Tibial nerve (tissue), 4 donors: ENCODE measurements at regions not wholly inside any gene's neighbourhood (a gene's known extent, or its start where the extent isn't known, plus 50 kb on each side); places are given as distances from the start of the nearest gene placed in this dataset. TPM values are rescaled to one million over a fixed set of nuclear protein-coding genes. Genes with fewer than 3 reads are reported as not detected.

Experiments
- DNase-seq, 2 donors: peaks; one replicate each; pipeline ENCODE4 v3.0.0-alpha.2; 2019; ENCODE audit warnings: low spot score in 2 of 2
- H3K27ac ChIP-seq, 4 donors: fragments of 200-600 bp; sonication (generic) in 3 of 4; one replicate each; pipeline ENCODE4 v1.5.1; 2017 to 2019; ENCODE audit warnings: mild to moderate bottlenecking in 1 of 4
- H3K27me3 ChIP-seq, 2 donors: fragments of 200-600 bp; sonication (generic) in 1 of 2; one replicate each; pipeline versions ENCODE4 v1.5.1 to v1.6.0; 2017 to 2019
- H3K36me3 ChIP-seq, 3 donors: fragments of 200-600 bp; sonication (generic); one replicate each; pipeline ENCODE4 v1.5.1; 2018 to 2019
- H3K4me1 ChIP-seq, 4 donors: fragments of 200-600 bp; sonication (generic) in 3 of 4; one replicate each; pipeline ENCODE4 v1.5.1; 2017 to 2019
- H3K4me3 ChIP-seq, 4 donors: fragments of 200-600 bp; sonication (generic) in 3 of 4; one replicate each; pipeline ENCODE4 v1.5.1; 2017 to 2019; ENCODE audit warnings: mild to moderate bottlenecking in 1 of 4, moderate library complexity in 1 of 4
- H3K9me3 ChIP-seq, 4 donors: fragments of 200-600 bp; sonication (generic) in 3 of 4; one replicate each; pipeline ENCODE4 v1.5.1; 2017 to 2019
- CTCF ChIP-seq, 5 experiments: fragments of 200-600 bp in 3 of 5; fragments of 450-650 bp in 2 of 5; sonication (generic) in 3 of 5; IDR thresholded peaks; one replicate each; pipeline ENCODE4 v1.5.1; 2016 to 2019; ENCODE audit warnings: antibody characterized with exemption in 5 of 5, mild to moderate bottlenecking in 3 of 5, moderate library complexity in 2 of 5
- EP300 ChIP-seq, 2 donors: sonication (generic); formaldehyde crosslinking; IDR thresholded peaks; one replicate each; pipeline ENCODE4 v1.6.1; 2017; ENCODE audit warnings: antibody characterized with exemption in 2 of 2, mild to moderate bottlenecking in 1 of 2
- POLR2A ChIP-seq, 2 donors: fragments of 450-650 bp; IDR thresholded peaks; one replicate each; pipeline ENCODE4 v1.6.1; 2017; ENCODE audit warnings: antibody characterized with exemption in 2 of 2, mild to moderate bottlenecking in 2 of 2, moderate library complexity in 2 of 2
- WGBS, 2 donors: methylation state at CpG; one replicate each; pipeline ENCODE4 v1.1.5; 2018; 5-methylcytosine and 5-hydroxymethylcytosine counted together
- small RNA-seq: library from RNA; depleted of rRNA; stranded (forward); fragments of <200 nt; gene quantifications from one replicate; pipeline ENCODE3, GENCODE V24; 2016

- Histone ChIP-seq H3K4me3 (no peak overlapping the region), H3K27ac (no peak overlapping the region), H3K4me1 (no peaks in the 10 kb centered on the region), H3K9me3 (no peaks in the 10 kb centered on the region), H3K36me3 (no peaks in the 10 kb centered on the region), H3K27me3 (no peaks in the 10 kb centered on the region)
- TF ChIP-seq CTCF (IDR thresholded peaks at IDR 0.05) (no peak), POLR2A (IDR thresholded peaks at IDR 0.05) (no peak), EP300 (IDR thresholded peaks at IDR 0.05) (no peak)
- DNase-seq, result no peak
- 60 to 79% methylated on average over 1 of the region's 1 CpG for WGBS, 2 donors
Measured at GRCh38 chr5:127236254-127236653, 54.3 kb upstream of the MEGF10 start.

Small RNAs in the stretch of these regions (small RNA-seq; reads per million reads assigned to genes)
- not detected for gene AC011416.2
- not detected for gene MRPS5P3
